Hepatocyte (in vitro differentiated cells): ENCODE measurements at regions not wholly inside any gene's neighbourhood (a gene's known extent, or its start where the extent isn't known, plus 50 kb on each side); places are given as distances from the start of the nearest gene placed in this dataset.

Source experiments
- DNase-seq: peaks from one replicate; pipeline ENCODE4 v3.0.0-alpha.2; 2016; ENCODE audit warnings: low spot score
- H2AFZ ChIP-seq: fragments of 200-600 bp; sonication (generic); 2 replicates; pipeline ENCODE4 v1.6.0; 2016; ENCODE audit warnings: antibody characterized with exemption, mild to moderate bottlenecking
- H3K27ac ChIP-seq: fragments of 200-600 bp; sonication (generic); 2 replicates; pipeline ENCODE4 v1.5.1; 2016; ENCODE audit warnings: mild to moderate bottlenecking
- H3K27me3 ChIP-seq: fragments of 200-600 bp; sonication (generic); 2 replicates; pipeline ENCODE4 v1.6.1; 2016
- H3K36me3 ChIP-seq: fragments of 200-600 bp; sonication (generic); replicated peaks from 2 replicates; pipeline ENCODE4 v1.5.1; 2016; ENCODE audit warnings: low read depth; ENCODE audit not compliant: insufficient read depth
- H3K4me1 ChIP-seq: fragments of 200-600 bp; sonication (generic); 2 replicates; pipeline ENCODE4 v1.5.1; 2016; ENCODE audit warnings: mild to moderate bottlenecking, moderate library complexity; ENCODE audit not compliant: insufficient read depth
- H3K4me2 ChIP-seq: fragments of 200-600 bp; sonication (generic); 2 replicates; pipeline ENCODE4 v1.6.0; 2016
- H3K4me3 ChIP-seq: fragments of 200-600 bp; sonication (generic); 2 replicates; pipeline ENCODE4 v1.5.1; 2016; ENCODE audit warnings: mild to moderate bottlenecking
- H3K79me2 ChIP-seq: fragments of 200-600 bp; sonication (generic); 2 replicates; pipeline ENCODE4 v1.6.0; 2017; ENCODE audit warnings: mild to moderate bottlenecking
- H3K9me2 ChIP-seq: fragments of 200-600 bp; sonication (generic); replicated peaks from 2 replicates; pipeline ENCODE4 v1.6.0; 2017; ENCODE audit warnings: mild to moderate bottlenecking; ENCODE audit not compliant: insufficient read depth
- H3K9me3 ChIP-seq: fragments of 200-600 bp; sonication (generic); 2 replicates; pipeline ENCODE4 v1.5.1; 2016; ENCODE audit warnings: low read depth, mild to moderate bottlenecking
- H4K20me1 ChIP-seq: fragments of 200-600 bp; sonication (generic); 2 replicates; pipeline ENCODE4 v1.6.0; 2016; ENCODE audit warnings: mild to moderate bottlenecking; ENCODE audit not compliant: insufficient read depth, poor library complexity, severe bottlenecking
- CTCF ChIP-seq: fragments of 200-600 bp; sonication (generic); IDR thresholded peaks from 2 replicates; pipeline ENCODE4 v1.5.1; 2016; ENCODE audit warnings: antibody characterized with exemption, mild to moderate bottlenecking; ENCODE audit not compliant: poor library complexity
- EZH2 ChIP-seq: fragments of 200-600 bp; sonication (generic); IDR thresholded peaks from 2 replicates; pipeline ENCODE4 v1.6.1; 2016; ENCODE audit warnings: antibody characterized with exemption, mild to moderate bottlenecking, borderline replicate concordance
- EZH2phosphoT487 ChIP-seq: fragments of 200-600 bp; sonication (generic); IDR thresholded peaks from one replicate; pipeline ENCODE4 v1.6.1; 2018; ENCODE audit warnings: antibody characterized with exemption, mild to moderate bottlenecking, low read depth, moderate library complexity; ENCODE audit not compliant: unreplicated experiment, severe bottlenecking
- WGBS: methylation state at CpG from one replicate; pipeline ENCODE4 v1.1.6; 2016; ENCODE audit warnings: low lambda C conversion rate; ENCODE audit errors: missing lambda C conversion rate; 5-methylcytosine and 5-hydroxymethylcytosine counted together

GRCh38 chr21:20661246-20661645, 337.0 kb upstream of the NCAM2 start:
- 66% methylated on average over 4 of the region's 4 CpGs for WGBS
- Histone ChIP-seq H3K4me3 (no peak overlapping the region), H3K79me2 (no peaks in the 10 kb centered on the region), H3K27ac (no peak overlapping the region), H3K4me2 (no peak overlapping the region), H3K9me2 (no peaks in the 10 kb centered on the region), H3K27me3 (no peaks in the 10 kb centered on the region), H3K4me1 (no peaks in the 10 kb centered on the region), H3K36me3 (no peaks in the 10 kb centered on the region), H3K9me3 (no peaks in the 10 kb centered on the region), H2AFZ (no peak overlapping the region), H4K20me1 (no peaks in the 10 kb centered on the region)
- no peak for DNase-seq
- TF ChIP-seq CTCF (no peak), EZH2phosphoT487 (no peak), EZH2 (no peak)

GRCh38 chr21:20661745-20662422, 336.3 kb upstream of the NCAM2 start:
- Histone ChIP-seq H2AFZ (no peak overlapping the region), H3K9me2 (no peaks in the 10 kb centered on the region), H3K36me3 (no peaks in the 10 kb centered on the region), H3K79me2 (no peaks in the 10 kb centered on the region), H3K9me3 (no peaks in the 10 kb centered on the region), H3K27me3 (no peaks in the 10 kb centered on the region), H3K4me3 (no peak overlapping the region), H3K4me2 (no peak overlapping the region), H3K27ac (no peak overlapping the region), H3K4me1 (no peaks in the 10 kb centered on the region), H4K20me1 (no peaks in the 10 kb centered on the region)
- TF ChIP-seq EZH2 (no peak), CTCF (no peak), EZH2phosphoT487 (no peak)
- no peak for DNase-seq

- H3K9me3 ChIP-seq: no peaks in the 10 kb centered on the region
- H3K79me2 ChIP-seq: no peaks in the 10 kb centered on the region
- H3K4me3 ChIP-seq: no peak overlapping the region
- no peaks in the 10 kb centered on the region for H3K9me2 ChIP-seq
- 41% methylated on average over 2 of the region's 2 CpGs for WGBS
- TF ChIP-seq EZH2: no peak
- TF ChIP-seq EZH2phosphoT487: no peak
- TF ChIP-seq CTCF: no peak
- no peaks in the 10 kb centered on the region for H3K27me3 ChIP-seq
- no peak overlapping the region for H2AFZ ChIP-seq
- H3K4me1 ChIP-seq: no peaks in the 10 kb centered on the region
- no peak overlapping the region for H3K27ac ChIP-seq
- no peaks in the 10 kb centered on the region for H4K20me1 ChIP-seq
- no peaks in the 10 kb centered on the region for H3K36me3 ChIP-seq
- DNase-seq: no peak
- H3K4me2 ChIP-seq: no peak overlapping the region
Measured at GRCh38 chr21:20662514-20662913, 335.7 kb upstream of the NCAM2 start.

GRCh38 chr21:20667931-20668330, 330.3 kb upstream of the NCAM2 start:
- no peaks in the 10 kb centered on the region for H4K20me1 ChIP-seq
- H3K9me3 ChIP-seq: no peaks in the 10 kb centered on the region
- no peaks in the 10 kb centered on the region for H3K9me2 ChIP-seq
- no peaks in the 10 kb centered on the region for H3K27me3 ChIP-seq
- H3K4me2 ChIP-seq: no peak overlapping the region
- WGBS: 93% methylated on average over 2 of the region's 2 CpGs
- no peaks in the 10 kb centered on the region for H3K4me1 ChIP-seq
- no peak overlapping the region for H2AFZ ChIP-seq
- H3K27ac ChIP-seq: no peak overlapping the region
- H3K79me2 ChIP-seq: no peaks in the 10 kb centered on the region
- TF ChIP-seq EZH2: no peak
- TF ChIP-seq EZH2phosphoT487: no peak
- TF ChIP-seq CTCF: no peak
- DNase-seq: no peak
- no peaks in the 10 kb centered on the region for H3K36me3 ChIP-seq
- H3K4me3 ChIP-seq: no peak overlapping the region
